Right kidney (tissue), 1 donor: ENCODE measurements at regions not wholly inside any gene's neighbourhood (a gene's known extent, or its start where the extent isn't known, plus 50 kb on each side); places are given as distances from the start of the nearest gene placed in this dataset.

Experiments
- DNase-seq: peaks from one replicate; pipeline ENCODE4 v3.0.0-alpha.2; 2016

DNA sequence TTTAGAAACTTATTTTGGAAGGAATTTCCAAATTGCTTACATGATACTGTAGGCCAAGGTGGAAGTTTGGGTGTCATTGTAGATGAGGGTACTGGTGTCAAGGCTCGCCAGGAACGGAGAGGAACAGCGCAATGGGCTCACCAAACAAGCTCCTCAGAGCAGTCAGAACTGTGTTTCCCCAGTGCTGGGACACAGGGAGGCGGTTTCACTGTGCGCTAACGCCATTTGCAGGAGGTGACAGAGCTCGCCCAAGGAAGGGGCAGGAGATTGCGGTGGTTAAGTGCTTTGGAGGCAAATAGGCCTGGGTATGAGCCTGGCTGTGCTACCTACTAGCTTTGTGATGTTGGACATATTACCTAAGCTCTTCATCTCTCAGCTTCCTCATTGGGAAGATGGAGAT is 57.3 kb downstream of the HHEX start:
- no peak for DNase-seq

DNA sequence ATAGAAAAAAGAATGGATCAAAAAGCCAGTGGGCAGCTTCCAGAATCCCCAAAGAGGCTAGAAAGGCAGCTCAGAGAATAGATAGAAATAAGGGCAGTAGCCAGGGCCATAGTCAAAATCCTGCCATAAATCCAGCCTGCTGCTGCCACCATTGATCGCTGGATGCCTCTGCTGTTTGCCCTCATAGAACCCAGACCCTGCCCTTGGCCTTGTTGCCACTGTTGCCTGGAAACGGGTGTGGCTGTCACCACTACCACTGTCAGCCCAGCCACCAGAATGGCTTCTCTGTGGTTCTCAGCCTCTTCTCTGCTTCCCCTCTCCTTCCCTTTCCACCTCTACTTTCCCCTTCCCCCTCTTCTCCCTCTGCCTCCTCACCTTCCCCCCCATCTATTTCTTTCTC is 57.8 kb downstream of the HHEX start:
- DNase-seq: no peak

DNA sequence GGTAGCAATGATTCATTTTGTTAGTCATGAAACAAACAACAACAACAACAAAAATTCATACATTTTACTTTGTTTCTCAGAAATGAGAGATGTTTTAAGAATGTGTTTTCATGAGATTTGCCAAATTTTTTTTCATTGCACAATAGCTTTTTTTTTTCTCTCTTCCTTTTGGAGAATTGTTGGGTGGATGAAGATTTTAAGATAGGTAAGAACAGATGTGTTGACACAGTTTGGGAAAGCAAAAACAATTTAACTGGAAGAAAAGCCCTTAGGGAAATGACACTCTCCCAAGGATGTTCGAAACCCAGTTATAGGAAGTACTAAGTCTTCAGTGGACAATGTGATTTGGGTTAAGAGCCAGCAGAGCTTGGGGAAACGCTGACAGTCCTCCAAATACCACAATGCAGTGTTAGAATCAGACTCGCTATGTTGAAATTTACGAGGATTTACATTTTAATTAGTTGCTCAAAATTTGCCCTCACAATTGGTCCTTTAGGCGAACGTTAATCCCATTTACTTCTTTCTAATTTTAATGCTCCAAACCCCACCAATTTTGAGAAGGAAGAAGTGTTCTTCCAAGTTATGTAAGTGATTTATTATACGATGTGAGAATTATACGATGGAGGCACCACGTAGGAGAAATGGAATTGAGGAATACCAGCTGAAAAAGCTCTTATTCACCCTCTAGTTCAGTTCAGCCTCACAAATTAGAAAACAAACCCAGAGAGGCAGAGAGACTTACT is 61.2 kb downstream of the HHEX start:
- DNase-seq: no peak

DNA sequence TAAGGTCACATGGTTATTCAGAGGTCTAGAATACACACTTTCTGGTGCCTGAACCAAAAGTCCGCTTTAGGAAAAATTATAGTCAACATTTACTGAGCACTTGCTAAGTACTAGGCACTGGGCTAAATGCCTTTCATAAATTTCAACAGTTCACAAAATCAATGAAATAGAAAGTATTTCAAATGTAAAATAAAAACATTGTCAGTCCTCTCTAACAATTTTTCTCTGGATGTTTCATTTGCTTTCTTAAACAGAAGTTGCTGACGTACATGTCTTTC is 61.7 kb downstream of the HHEX start:
- no peak for DNase-seq

DNA sequence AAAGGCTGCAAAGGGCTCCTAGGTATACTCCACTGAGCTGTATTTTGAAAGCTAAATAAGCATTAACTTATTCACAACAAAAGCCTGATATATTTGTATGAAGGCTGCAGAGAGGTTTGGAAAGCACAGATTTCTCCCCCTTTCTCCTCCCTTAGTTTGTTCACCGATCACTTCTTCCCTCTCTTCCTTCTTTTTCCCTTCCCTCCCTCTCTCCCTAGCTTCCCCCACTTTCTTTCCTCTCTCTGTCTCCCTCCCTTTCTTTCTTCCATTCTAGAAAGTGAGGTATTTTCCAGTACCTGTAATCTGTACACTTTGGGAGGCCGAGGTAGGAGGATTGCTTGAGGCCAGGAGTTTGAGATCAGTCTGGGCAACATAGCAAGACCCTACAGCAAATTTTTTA is 62.1 kb downstream of the HHEX start:
- no peak for DNase-seq

DNA sequence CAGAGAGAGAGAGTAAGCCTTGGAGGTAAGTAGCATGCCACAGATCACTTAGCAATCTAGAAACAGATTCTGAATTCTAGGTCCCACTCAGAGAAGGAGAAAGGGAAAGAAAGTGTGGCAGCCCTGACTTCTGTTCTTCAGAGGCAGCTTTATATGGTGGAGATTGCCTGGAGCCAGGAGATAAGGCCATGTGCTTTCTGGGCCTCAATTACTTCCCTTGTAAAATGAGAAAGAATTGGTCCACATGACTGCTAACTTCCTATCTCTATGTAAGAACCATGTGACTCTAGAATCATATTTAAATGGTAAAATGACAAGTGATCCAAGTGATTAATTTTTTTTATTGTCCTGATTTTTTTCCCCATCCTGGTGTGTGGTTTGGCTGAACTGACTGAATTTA is 64.1 kb downstream of the HHEX start:
- no peak for DNase-seq

DNA sequence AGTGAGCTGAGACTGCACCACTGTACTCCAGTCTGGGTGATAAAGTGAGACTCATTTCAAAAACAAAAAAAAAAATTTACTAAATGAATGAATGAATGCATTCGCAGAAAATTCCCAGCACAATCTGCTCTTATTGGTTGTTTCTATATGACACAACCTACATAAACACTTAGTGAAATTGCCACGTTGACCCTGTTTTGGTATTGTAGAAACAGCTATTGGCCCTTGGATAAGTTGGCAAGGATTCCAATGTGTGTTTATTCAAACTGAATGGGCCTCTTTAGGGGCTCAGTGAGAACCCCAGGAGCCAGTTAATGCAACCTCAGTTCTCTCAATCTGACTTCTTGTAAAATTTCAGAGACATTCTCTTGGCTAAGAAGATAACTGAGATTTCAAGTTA is 66.0 kb downstream of the HHEX start:
- DNase-seq: no peak

DNA sequence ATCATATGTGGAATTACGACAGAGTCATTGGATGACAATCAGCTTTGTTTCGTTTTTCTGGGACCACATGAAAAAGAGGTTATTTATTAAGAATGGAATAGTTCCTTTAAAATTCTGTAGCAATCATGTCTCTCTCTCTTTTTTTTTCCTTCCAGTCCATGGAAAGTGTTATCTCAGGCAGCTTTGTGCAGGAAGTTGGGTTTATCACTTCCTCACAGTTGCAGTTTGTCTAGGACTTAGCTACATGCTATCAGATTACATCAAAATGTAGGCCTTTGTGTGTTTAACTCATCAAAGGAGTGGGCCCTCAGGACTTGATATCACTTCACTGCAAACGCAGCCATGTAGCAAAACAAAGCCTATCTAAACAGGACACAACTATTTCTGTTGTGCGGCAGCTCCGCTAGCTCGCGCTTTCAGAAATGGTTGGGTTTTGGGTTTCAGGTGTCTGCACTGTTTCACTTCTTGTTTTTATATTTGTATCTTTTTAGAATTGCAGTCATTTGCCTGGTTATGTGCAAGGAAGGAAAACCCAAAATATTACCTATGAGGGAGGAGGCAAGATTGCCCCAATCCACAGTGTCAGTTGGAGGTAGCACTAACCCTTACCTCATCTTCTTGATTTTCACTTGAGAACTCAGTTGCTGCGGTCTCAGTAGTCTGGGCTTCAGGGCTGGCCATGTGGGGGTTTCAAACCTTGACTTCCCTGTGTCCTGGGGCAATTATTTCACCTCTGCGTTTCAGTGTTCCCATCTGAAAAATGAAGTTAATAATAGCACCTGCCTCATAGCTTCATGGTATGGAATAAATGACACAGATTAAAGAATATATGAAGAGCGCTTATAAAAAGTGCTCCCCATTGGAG is 66.7 kb downstream of the HHEX start:
- peak; percentile 6 for DNase-seq

DNA sequence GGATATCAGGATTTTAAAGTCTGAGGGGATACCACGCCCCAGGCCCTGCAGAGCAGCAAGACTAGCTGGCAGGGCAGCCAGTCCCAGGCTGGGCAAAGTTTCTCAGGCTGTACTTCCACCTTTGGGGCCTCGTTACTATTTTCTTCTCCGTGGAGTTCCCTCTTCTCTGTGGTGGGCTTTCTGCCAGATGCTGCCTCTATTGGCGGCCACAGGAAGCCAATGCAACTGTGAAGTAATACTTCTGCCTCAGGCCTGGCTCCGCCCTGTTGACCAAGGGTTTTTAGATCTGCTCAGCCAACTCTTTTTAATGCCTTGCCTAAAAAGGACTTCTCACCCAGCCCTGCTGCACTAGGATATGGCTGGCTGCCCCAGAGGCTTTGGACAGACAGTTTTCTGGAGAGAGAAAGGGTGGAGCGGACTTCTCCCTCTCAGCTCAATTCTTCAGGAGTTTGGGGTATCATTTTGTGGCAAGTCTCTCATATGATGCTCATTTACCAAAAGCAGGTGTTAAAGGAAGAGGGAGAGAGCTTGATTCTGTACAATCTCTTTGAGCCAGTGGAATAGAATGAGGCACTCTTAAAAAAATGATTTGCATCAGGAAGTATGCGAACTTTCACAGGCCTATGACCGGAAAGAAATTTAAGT is 67.4 kb downstream of the HHEX start:
- peak; percentile 25 for DNase-seq

DNA sequence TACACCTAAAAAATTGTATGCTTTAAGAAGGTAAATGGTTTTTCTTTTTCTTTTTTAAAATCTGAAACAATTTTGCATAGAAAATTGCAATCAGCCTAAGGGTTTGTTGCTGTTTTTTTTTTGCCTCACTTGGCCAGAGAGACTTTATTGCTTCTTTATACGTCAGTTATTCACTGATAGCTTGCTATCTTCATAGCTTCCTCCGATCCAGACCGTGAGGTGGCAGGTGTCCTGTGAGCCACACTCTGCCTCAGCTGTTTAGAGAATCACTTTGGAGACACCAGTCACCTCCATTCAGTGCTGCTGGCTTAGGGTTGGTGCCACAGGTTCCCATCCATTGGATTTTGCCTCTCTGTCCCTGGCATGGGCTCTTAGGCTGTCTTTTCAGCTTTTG is 68.0 kb downstream of the HHEX start:
- no peak for DNase-seq

DNA sequence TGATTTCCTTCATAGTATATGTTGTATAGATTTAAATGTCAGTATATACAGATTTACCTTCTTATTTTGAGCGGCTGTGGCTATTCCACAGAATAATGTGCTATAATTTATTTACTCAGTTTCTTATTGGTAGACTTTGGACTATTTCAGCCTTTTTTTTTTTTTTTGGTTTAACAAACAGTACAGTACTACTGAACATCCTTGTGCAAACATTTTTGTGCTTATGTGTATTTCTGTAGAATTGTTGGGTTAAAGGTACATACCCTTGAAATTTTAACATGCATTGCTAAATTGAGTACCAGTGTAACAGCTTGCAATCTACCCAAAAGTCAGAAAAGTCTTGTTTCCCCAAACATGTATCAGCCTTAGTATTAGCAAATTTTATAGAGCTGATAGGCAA is 68.8 kb downstream of the HHEX start:
- no peak for DNase-seq

DNA sequence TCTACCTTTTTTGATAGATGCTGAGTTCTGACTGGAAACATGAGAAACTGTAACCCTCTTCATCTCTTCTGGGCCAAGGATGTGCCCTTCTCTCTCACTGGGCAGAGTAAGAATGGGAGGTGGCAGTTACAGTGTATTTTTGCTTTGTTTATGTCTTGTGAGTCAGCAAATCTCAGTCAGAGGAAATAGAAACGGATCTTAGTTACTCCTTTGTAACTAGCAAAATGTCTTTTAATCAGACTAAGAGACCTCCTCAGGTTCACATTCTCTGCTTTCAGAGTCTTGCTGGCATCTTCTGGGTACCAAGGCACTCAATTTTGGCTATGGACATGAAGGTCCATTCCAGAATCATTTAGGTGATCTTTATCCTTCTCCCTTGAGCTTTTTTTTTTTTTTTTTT is 70.9 kb downstream of the HHEX start:
- peak; percentile 4 for DNase-seq

DNA sequence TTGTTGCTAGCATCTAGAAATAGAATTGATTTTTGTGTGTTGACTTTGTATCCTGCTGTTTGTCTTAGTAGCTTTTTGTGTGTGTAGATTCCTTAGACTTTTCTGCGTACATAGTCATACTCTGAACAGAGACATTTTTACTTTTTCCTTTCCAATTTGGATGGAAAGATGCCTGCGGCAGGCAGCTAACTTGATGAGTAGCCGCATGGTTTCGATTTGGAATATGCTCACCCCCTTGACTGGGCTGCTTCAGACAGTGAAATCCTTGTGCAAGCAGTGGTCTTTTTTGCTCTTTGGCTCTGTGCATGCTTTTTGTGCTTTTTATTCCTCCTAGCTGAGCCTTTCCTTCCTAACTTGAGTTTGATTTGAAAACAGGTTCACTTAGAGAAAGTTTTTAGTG is 71.8 kb downstream of the HHEX start:
- no peak for DNase-seq

DNA sequence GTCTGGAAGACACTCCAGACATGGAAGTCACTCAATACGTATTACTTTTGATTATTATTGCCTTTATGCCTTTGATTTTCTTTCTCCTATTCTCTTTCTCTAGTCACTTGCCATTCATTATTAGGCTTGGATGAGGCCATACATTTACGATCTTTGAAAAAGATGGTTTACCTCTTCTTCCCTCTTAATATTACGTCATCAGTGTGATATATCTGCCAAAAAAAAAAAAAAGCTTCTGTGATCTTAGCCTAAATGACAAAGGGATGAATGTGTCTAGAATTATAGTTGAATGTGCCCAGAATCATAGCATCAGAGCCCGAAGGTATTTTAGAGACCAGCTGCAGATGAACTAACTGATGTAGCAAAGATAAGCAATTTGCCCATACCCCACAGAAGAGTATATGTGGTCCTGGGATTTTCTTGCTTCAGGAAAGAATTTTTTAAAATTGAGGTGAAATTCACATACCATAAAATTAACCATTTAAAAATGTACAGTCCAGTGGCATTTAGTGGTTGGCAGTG is 73.9 kb downstream of the HHEX start:
- no peak for DNase-seq

DNA sequence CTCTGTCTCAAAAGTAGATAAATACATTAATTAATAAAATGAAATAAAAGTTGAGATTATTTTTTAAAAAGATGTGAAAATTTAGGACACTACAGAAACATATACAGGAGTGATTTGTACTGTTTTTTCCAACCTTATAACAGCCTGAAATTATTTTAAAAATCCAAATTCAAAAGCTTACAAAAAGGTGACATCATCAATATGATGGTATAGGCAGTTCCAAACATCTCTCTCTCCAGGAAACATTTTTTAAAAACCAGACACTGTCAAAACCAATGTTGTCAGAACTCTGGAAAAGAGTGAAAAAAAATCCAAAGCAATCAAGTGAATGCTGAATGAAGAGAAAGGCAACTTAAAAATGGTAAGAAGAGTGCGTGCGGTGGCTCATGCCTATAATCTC is 76.7 kb downstream of the HHEX start:
- DNase-seq: no peak

DNA sequence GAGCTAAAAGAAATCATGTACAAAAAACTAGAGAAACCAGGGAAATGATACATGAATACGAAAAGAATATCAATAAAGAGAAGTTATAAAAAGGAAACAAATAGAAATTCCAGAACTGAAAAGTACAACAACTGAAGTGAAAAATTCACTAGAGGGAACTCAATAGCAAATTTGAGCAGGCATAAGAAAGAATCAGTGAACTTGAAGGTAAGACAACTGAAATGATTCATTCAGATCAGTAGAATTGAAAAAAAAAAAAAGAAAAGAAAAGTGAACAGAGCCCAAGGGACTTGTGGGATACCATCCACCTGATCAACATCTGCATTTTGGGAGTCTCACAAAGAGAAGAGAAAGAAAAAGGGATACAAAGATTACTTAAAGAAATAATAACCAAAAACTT is 78.3 kb downstream of the HHEX start:
- no peak for DNase-seq

DNA sequence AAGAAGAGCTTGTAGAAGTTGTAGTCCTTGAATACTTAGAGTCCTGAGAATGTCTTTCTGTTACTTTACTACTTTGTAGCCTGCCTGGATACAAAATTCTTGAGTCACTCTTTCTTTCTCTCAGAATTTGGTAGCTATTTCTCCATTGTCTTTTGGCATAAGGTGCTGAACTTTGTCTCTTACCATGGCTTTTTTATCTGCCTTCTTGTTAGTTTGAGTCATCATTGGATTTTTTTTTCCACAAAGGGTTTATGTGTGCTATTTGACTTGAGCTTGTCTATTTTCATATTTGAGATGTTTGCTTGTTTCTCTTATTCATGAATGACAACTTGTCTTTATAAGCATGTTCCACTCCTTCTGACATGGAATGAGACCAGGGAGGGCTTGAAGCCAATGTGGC is 74.5 kb upstream of the EXOC6 start:
- DNase-seq: no peak

DNA sequence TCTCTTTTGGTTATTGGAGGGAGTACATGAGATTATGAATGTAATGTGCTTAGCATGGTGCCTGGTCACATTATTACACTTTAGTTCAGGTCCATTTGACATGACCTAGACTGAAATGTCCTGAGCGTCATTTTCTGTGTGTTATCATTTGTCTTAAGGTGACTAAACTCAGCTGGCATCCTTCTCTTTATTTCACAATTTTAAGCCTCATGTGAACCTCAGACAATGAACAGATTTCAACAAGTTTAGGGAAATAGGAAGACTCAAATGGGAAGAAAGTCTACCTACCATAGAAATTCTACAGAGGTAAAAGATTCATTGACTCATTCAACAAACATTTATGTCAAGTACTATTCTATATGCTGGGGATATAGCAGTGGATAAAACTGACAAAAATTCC is 70.2 kb upstream of the EXOC6 start:
- no peak for DNase-seq

DNA sequence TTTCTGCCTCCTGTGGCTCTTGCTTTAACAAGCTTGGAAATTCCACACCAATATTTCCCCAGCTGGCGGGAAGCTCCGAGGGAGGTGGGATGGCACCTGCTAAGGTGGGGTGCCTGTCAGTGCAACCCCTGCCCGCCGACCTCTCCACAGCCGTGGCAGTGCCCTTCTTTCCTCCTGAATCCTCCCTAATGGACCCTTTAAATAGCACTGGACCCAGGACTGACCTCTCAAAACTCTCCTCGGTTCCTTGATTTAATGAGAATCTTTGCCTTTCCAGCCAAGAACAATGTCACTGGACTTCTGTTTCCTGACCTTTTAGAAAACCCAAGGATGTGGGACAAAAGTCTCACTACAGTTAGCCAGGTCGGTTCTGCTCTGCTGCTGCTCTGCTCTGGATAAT is 63.2 kb upstream of the EXOC6 start:
- no peak for DNase-seq

DNA sequence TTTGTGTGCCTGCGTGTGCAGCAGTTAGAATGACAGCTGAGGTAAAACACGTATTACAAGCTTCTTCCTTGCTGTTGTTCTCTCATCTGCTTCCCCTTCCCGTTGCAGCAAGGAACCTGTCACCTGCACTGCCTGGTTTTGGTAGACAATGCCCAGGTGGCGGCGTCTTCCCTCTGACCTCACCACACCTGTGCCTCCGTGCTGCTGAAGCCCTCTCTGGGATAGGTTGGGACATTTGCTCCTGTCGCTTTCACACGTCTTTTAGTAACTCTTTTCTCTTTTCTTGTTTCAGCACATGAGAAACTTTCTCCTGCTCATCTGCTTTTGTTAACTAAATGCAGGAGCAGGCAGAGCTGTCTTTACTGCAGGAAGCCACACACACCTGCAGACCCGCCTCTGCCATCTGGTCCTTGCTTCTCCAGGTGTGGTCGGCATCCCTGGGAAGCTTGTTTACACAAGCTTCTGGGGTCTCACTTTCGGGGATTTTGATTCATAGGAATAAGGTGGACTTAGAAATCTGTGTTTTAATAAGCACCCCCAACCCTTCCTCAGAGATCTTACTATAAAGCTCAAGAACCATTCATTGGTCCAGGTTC is 60.7 kb upstream of the EXOC6 start:
- no peak for DNase-seq

DNA sequence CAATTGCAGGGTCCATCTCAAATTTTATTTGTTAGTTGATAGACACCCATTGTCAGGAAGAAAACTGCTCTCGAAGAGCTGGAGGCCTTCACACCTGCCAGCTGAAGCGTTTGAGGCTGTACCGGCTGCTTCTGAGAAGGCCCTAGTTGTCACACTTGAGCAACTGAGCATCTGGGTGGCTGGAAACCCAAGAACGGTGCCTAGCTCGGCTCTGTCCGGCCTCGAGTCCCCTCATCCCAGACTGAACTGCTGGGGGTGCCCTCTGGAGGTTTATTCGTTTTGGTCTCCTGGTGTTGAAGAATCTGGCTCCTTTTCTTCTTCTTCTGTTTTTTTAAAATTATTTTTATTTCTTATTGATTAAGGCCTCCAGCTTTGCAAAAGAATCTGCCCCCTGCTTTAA is 59.3 kb upstream of the EXOC6 start:
- no peak for DNase-seq

DNA sequence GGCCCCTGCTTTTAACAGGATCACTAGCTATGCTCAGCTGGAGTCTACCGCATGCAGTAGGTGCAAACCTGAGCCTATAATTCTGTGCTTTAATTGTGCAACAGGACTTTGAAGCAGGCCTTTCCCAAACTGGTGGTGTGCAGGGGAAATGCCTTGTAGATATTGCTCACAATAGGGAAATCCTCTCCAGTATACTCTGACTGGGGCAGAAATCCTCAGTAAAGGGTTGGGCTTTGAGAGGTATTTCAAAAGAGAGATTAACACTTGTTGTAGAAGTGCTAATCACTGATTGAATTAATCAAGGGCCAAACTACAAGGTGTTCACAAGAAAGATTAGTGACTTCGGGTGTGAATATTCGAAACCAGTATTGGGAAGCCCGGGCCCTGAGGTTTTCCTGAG is 58.5 kb upstream of the EXOC6 start:
- DNase-seq: no peak

DNA sequence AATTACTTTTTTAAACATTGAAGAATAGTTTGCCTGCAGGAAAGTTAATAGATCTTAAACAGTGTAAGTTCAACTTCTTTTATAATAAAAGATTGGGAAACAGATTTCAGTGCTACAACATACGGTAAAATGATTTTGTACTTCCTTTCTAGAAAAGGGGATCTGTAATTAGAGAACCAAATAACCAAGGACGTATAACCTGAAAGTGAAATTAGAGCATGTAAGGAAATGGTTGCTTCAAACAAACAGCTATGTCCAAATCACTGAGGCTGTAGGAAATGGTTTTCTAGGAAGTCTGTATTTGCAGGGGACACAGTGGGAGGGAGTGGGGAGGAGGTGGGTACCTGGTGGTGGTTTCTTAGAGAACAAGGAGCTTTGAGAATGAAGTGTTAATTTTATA is 57.9 kb upstream of the EXOC6 start:
- no peak for DNase-seq
